HG02852 (cell line): ENCODE measurements at regions not wholly inside any gene's neighbourhood (a gene's known extent, or its start where the extent isn't known, plus 50 kb on each side); places are given as distances from the start of the nearest gene placed in this dataset.

Source experiments
- ATAC-seq: cut with Tn5 transposase; IDR thresholded peaks from one replicate; pipeline ENCODE4 v1.9.1; 2021; ENCODE audit warnings: mild to moderate bottlenecking, moderate library complexity; ENCODE audit not compliant: unreplicated experiment

DNA sequence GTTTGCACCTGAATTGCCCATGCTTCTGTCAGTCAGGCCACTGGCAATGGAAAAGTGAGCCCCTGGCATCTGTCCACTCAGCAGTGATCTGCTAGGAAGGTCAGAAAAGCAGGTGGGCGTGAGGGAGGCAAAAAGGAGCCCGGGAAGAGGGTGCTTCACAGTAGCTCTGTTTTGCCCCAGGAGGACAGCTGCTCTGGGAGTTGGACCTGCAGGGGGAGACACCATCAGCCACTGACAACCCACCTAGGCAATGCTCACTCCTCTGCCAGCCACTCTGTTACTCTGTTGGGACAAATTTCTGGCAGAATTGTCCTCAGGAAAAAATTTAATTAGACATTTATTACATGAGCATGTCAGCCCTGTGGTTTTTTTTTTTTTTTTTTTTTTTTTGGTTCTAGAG is 146.4 kb downstream of the LRIG2 start:
- no peak for ATAC-seq

DNA sequence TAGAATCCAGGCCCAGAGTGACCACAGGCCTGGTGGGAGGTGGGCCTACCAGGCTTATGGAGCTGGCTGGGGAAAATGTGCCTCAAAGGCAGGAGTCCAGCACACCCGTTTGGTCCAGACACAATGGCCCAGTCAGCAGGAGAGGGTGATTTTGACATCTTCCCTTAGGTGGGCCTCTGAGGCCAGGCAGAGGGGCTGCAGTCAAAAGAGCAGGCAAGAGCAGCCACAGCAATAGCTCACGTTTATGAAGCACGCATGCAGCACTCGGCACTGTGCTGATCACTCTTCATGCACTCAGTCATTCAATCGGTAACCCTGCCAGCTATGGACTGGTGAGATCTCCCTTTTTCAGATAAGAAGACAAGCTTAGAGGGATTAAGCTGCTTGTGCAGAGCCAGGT is 146.8 kb downstream of the LRIG2 start:
- no peak for ATAC-seq

DNA sequence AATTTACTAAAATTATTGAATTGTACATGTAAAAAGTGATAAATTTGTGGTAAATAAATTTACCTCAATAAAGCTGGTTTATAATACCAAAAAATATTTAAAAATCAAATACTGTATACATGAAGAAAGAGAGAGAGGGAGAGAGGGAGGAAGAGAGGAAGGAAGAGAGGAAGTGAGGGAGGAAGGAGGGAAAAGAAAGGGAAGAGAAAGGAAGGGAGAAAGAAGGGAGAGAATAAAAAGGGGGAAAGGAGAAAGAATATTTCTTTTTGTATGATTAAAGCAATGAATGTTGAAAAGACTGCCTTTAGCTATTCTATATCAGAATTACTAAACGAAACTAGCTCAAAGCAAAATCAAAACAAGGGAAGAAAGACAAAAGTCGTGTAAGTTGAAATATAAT is 150.0 kb downstream of the LRIG2 start:
- ATAC-seq: no peak

DNA sequence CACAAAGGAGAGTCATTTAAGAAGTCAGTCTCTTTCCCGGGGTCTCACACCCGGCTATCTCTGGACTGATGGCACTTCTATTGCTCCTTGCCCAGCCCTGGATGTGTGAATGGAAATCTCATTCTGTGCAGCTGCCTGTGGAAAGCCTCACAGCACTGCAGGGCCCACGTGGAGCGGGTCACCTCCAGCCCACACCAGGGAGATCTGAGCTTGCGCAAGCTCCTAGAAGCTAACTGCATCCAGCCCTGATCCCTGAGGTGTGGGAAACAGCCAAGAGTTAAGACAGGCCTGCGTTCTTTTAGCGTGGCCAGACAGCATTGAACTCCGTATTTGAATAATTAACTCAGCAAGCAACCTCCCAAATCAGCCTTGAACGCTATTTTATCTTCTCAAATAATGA is 150.5 kb downstream of the LRIG2 start:
- no peak for ATAC-seq

- peak; percentile 92 for ATAC-seq
Measured at GRCh38 chr1:113226148-113226547, 153.2 kb downstream of the LRIG2 start.

DNA sequence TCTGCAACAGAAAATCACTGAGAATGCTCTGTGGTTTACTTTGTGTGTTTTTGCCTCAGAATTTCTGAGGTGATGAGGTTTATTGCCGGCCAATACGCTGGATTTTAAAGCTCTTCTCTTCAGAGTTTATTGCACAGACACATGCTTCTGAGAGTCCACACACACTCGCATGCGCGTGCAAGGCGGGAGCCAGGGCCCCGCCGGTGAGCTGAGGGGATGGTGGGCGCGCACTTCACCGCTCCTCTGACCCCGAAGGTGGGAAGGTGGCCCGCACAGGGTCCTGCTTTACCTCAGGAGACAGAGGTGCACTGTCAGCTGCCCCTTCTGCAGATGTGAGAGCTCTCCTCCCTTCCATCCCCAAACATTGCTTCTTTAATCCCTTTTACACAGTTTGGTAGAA is 158.4 kb upstream of the MAGI3 start:
- no peak for ATAC-seq

DNA sequence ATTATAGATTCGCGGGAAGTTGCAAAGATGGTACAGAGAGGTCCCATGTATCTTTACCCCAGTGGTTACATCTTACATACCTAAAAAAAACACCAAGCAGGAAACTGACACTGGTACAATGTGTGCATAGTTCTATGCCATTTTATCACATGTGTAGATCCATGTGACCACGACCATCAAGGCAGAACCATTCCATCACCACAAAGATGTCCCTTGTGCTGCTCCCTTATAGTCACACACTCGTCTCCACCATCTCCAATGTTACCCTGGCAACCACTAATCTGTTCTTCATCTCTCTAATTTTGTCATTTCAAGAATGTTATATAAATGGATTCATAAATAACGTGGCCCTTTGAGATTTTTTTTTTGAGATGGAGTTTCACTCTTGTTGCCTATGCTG is 156.9 kb upstream of the MAGI3 start:
- no peak for ATAC-seq

GRCh38 chr1:113241237-113241636 is 149.1 kb upstream of the MAGI3 start:
- ATAC-seq: no peak

GRCh38 chr1:113242481-113242880 is 147.8 kb upstream of the MAGI3 start:
- ATAC-seq: no peak

- ATAC-seq: no peak
Measured at GRCh38 chr1:113243529-113243928, 146.8 kb upstream of the MAGI3 start.

DNA sequence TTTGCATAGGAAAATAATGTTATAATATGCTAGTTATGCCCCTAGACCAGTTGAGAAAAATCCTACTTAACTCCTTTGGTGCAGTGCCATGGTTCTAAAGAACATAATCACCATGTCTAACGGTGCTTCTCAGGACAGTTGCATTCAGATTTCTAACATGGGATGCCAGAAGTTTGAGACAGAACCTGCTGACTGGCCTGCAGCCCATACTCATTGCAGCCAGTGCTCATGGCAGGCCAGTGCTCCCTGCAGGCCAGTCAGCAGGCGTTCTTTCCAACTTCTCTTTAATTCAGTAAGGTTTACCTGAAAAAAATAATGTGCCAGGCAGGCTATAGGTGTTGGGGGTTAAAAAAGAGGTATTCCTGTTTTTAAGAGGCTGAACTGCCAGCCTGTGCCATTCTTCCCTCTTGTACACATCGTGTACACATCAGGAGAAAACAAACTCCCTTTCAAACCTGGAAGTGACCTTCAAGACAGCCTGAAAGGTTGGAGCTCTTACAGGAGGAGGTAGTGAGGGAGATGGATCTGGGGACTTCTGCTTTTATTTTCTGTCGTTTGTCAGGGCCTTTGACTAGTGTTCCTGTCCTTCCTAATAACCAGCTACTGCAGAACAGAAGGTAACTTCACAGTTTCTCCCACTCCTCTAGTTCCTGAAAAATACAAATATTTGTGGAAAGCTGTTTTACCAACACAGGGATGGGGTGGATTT is 146.0 kb upstream of the MAGI3 start:
- no peak for ATAC-seq

DNA sequence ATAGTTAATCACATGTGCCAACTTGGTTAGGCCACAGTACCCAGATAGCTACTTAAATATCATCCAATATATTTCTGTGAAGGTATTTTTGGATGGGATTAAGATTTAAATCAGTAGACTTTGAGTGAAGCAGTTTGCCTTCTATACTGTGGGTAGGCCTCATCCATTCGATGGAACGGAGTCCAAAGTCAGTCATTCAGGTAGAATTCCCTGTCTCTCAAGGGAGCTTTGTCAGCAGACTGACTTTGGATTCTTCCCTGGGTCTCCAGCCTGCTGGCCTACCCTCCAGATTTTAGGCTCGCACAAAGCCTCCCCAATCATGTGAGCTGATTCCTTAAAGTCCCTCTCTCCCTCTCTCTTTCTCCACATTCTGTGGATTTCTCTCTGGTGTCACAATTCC is 145.1 kb upstream of the MAGI3 start:
- ATAC-seq: no peak

DNA sequence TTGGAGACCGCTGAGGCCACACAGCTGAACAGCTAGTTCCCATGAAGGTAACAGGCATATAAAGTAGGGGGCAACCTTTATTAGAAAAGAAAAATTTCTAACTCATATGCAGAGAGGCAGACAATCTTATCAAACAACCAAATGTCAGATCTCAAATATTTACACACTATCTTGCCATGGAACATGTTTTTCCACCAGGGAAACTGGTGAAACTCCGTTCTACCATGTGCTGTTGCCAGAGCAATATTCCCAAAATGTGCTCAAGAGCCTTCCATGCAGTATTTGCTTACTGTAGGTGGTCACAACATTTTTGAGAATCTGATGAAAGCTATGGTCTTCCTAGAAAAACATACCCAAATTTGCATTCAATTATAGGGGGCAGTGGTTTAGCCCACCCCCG is 143.4 kb upstream of the MAGI3 start:
- ATAC-seq: no peak

DNA sequence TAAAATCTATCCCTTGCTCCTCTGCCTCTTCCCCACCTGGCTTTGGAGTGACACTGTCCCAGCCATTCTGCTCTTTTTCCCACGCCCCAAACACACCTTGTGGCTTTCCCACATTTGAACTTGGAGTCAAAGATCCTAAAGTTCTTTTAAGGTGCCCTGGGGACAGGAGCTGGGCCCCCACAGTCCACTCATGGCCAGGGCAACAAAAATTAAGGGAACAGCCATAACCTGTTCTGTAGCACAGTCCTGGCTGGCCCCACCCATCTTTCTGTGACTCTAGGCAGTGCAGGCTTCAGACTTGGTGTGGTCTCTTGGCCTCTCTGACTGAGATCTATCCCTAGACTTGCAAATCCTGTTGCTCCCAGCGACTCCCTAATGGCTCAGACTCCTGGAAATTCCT is 143.0 kb upstream of the MAGI3 start:
- no peak for ATAC-seq

GRCh38 chr1:113247782-113248181 is 142.5 kb upstream of the MAGI3 start:
- no peak for ATAC-seq

DNA sequence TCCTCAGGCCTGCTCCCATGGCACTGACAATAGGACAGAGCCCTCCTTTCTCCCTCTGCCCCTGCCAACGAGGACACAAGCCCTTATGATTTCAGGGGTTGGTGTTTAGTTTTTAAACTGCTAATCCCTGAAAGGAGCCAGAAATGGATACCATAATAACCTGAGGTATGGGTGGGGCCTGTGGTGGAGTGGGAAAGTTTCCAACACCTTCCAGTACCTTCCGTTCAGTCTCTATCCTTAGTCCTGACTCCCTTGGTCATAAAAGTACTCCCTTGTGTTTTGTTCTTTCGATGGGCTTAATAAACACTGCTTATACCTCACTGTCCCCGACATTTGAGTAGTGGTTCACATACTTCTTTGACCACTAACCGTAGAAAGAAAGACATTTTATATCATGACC is 141.8 kb upstream of the MAGI3 start:
- no peak for ATAC-seq

DNA sequence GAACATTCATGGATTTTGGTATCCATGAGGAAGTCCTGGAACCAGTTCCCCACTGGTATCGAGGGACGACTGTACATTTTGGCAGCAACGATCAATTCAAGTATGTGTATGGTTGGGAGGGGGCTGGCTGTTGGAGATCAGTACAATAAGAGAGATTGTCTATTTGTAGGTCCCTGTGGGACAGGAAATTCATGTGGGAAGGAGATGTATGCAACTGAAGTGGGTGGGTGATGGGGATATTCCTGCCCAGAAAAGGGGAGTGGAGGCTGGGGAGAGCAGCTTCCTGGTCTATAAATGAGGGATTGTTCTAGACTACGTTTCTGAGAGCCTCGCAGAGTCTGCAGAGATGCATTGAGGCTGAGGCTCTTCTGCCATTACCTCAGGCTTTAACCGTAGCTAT is 140.2 kb upstream of the MAGI3 start:
- ATAC-seq: no peak

- ATAC-seq: no peak
Measured at GRCh38 chr1:113252166-113252565, 138.1 kb upstream of the MAGI3 start.

- no peak for ATAC-seq
Measured at GRCh38 chr1:113253187-113253586, 137.1 kb upstream of the MAGI3 start.

- ATAC-seq: no peak
Measured at GRCh38 chr1:113253590-113253989, 136.7 kb upstream of the MAGI3 start.

DNA sequence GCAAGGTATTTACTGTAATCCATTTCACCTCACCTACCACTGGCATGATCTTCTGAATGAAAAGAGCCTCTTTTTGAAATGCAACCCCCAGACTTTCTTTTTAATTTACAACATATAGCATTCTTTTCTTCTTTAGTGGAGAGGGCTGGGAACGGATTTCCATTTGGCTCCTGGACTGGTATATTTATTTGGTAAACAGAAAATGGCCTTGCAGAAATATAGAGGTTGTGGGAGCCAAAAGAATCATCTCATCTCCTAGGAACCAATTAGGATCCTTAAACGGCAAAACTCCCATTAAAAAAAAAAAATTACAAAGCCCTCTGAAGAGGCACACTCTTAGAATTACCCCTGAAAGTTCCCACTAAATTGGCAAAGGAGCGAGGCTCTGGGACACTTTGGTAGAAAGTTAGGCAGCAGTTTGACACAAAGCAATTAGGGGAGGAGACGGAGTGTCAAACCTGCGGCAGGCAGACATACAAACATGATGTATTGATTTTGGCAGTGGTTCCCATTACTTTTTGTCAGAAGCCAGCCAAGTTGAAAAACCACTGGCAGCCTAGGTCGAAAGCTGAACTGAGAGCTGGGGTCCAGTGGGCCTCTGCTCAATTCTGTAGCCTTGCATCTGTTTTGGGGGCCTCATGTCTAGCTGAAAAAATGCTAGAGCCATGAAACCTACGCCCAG is 135.1 kb upstream of the MAGI3 start:
- no peak for ATAC-seq

DNA sequence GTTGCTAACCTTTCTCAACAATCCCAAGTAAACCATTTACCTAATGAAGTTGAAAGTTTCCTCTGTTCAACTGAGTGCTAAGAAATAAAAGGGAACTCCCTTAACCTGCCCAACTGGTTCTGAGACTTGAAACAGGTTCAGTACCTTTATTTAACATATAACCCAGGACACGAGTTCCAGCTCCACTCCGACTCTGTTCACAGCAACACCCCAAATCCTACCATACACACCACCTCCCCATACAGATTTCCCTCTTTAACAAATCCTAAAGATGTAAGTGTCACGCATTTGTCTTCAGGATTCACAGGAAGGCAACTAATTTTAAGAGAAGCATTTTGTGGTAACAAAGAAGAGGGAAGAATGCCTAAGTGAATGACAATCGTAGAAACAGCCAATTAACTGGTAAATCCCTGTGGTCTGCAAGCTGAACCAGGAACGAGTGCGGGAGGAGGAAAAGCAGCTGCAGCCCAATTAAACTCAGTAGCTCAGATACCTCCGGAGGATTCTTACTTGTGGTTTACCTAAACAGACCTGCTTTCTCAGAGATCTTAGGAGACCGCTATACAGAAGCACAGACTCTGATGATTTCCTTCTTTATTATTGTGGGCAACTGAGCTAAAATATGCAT is 134.5 kb upstream of the MAGI3 start:
- ATAC-seq: no peak
